Mammary epithelial cell (primary cell): ENCODE measurements at regions not wholly inside any gene's neighbourhood (a gene's known extent, or its start where the extent isn't known, plus 50 kb on each side); places are given as distances from the start of the nearest gene placed in this dataset.

Source experiments
- EZH2 ChIP-seq: IDR thresholded peaks from 2 replicates; pipeline ENCODE4 v1.6.1; 2012; ENCODE audit warnings: low read length, inconsistent platforms, borderline replicate concordance
- TF ChIP-seq, protein P1 (sequence below), 2 donors: IDR thresholded peaks in 1 of 2; conservative IDR thresholded peaks in 1 of 2; 2 replicates each; pipeline ENCODE4 v1.5.1; 2011 to 2012; ENCODE audit warnings: inconsistent platforms in 2 of 2, low read length in 2 of 2, mild to moderate bottlenecking in 2 of 2, control low read depth in 1 of 2, low read depth in 1 of 2; ENCODE audit not compliant: insufficient read depth in 1 of 2; ENCODE audit errors: extremely low read depth in 1 of 2

- TF ChIP-seq, protein P1, sequence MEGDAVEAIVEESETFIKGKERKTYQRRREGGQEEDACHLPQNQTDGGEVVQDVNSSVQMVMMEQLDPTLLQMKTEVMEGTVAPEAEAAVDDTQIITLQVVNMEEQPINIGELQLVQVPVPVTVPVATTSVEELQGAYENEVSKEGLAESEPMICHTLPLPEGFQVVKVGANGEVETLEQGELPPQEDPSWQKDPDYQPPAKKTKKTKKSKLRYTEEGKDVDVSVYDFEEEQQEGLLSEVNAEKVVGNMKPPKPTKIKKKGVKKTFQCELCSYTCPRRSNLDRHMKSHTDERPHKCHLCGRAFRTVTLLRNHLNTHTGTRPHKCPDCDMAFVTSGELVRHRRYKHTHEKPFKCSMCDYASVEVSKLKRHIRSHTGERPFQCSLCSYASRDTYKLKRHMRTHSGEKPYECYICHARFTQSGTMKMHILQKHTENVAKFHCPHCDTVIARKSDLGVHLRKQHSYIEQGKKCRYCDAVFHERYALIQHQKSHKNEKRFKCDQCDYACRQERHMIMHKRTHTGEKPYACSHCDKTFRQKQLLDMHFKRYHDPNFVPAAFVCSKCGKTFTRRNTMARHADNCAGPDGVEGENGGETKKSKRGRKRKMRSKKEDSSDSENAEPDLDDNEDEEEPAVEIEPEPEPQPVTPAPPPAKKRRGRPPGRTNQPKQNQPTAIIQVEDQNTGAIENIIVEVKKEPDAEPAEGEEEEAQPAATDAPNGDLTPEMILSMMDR (conservative IDR thresholded peaks at IDR 0.05 in 1 of 2, IDR thresholded peaks at IDR 0.05 in 1 of 2; ENCODE audit: extremely low read depth in 1 of 2, insufficient read depth in 1 of 2, low read depth in 1 of 2, low read length in 2 of 2): no peak
- TF ChIP-seq EZH2: no peak
Observed at GRCh38 chr11:32200136-32200847, 109.4 kb downstream of the RCN1 start.
